ACC112 (cell line): ENCODE measurements at regions not wholly inside any gene's neighbourhood (a gene's known extent, or its start where the extent isn't known, plus 50 kb on each side); places are given as distances from the start of the nearest gene placed in this dataset.

ENCODE experiments used
- H2AFZ ChIP-seq: fragments of 200-600 bp; sonication (generic); one replicate; pipeline ENCODE4 v1.6.0; 2017; ENCODE audit warnings: antibody characterized with exemption, low read length; ENCODE audit not compliant: unreplicated experiment
- H3K27ac ChIP-seq: fragments of 200-600 bp; sonication (generic); 2 replicates; pipeline ENCODE4 v1.5.1; 2014; ENCODE audit warnings: low read depth, mild to moderate bottlenecking, antibody characterized with exemption, low read length, moderate library complexity
- H3K27me3 ChIP-seq: fragments of 200-600 bp; sonication (generic); 2 replicates; pipeline ENCODE4 v1.6.1; 2014; ENCODE audit warnings: mild to moderate bottlenecking, antibody characterized with exemption, low read length, moderate library complexity, mixed read lengths; ENCODE audit not compliant: insufficient read depth
- H3K36me3 ChIP-seq: fragments of 200-600 bp; sonication (generic); 2 replicates; pipeline ENCODE4 v1.6.1; 2016; ENCODE audit warnings: mild to moderate bottlenecking, antibody characterized with exemption, low read length, moderate library complexity, mixed read lengths; ENCODE audit not compliant: insufficient read depth
- H3K4me1 ChIP-seq: fragments of 200-600 bp; sonication (generic); one replicate; pipeline ENCODE4 v1.6.1; 2016; ENCODE audit warnings: low read length, mixed read lengths; ENCODE audit not compliant: insufficient read depth, unreplicated experiment, control insufficient read depth
- H3K4me3 ChIP-seq: fragments of 200-600 bp; sonication (generic); 2 replicates; pipeline ENCODE4 v1.5.1; 2014; ENCODE audit warnings: mild to moderate bottlenecking, low read depth, low read length
- H3K79me2 ChIP-seq: fragments of 200-600 bp; sonication (generic); one replicate; pipeline ENCODE4 v1.6.0; 2016; ENCODE audit warnings: low read length; ENCODE audit not compliant: control insufficient read depth, unreplicated experiment, insufficient read depth

DNA sequence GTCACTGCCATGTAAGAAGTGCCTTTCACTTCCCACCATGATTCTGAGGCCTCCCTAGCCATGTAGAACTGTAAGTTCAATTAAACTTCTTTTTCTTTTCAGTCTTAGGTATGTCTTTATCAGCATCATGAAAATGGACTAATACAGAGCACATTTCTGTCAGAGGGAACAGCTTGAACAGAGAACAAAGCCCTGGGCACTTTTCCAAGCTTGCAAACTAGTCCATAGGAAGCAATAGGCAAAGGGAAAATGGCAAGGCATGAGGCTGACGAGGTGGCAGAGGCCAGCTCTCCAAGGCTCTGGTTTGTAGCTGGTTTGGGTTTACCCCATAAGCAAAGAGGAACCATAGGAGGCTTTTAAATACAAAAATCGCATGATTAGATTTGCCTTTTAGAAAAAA lies 185.1 kb upstream of the HDDC2 start:
- H3K4me3 ChIP-seq: no peak overlapping the region
- peaks cover 10% of the 10 kb centered on the region; the same call in 1 of the 2 replicates for H3K27me3 ChIP-seq

DNA sequence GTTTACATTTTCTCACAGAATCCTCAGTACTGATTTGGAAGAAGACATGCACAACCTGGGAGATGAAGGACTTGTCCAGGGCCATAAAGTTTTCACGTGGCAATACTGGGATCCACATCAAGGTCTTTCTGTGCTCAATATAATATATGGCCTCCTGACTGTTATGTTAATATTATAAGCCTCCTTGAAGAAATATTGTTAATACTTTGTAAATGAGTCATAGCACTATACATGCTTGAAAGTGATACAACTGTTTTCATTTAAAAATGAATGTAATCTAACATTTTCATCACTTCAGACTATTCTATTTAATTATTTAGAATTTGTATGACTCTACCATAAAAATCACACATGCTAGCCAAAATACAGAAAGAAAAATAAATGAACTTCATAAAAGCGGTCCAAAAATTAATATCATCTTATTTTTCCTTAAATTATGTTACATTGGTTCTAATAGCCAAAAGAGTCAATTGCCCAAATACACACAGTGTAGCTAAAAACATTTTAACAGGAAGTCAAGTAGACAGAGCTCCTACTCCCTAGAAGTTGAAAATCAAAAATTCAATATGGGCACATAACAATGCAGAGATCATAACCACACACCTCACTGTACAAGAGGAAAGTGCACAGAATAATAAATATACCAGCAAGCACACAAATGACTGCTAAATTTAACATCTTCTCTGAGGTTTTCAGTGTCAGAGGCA lies 188.0 kb upstream of the HDDC2 start:
- no peaks in the 10 kb centered on the region for H3K27me3 ChIP-seq
- H3K36me3 ChIP-seq: no peaks in the 10 kb centered on the region
- H3K27ac ChIP-seq: no peak overlapping the region
- H3K4me1 ChIP-seq: peaks cover 5% of the 10 kb centered on the region
- no peaks in the 10 kb centered on the region for H3K79me2 ChIP-seq
- H2AFZ ChIP-seq: no peak overlapping the region
- no peak overlapping the region for H3K4me3 ChIP-seq

More for the DNA sequence above, 185.1 kb upstream of the HDDC2 start:
- Histone ChIP-seq H3K79me2 (no peaks in the 10 kb centered on the region), H3K27ac (no peak overlapping the region), H3K4me1 (peaks cover 5% of the 10 kb centered on the region), H2AFZ (no peak overlapping the region), H3K36me3 (no peaks in the 10 kb centered on the region)

DNA sequence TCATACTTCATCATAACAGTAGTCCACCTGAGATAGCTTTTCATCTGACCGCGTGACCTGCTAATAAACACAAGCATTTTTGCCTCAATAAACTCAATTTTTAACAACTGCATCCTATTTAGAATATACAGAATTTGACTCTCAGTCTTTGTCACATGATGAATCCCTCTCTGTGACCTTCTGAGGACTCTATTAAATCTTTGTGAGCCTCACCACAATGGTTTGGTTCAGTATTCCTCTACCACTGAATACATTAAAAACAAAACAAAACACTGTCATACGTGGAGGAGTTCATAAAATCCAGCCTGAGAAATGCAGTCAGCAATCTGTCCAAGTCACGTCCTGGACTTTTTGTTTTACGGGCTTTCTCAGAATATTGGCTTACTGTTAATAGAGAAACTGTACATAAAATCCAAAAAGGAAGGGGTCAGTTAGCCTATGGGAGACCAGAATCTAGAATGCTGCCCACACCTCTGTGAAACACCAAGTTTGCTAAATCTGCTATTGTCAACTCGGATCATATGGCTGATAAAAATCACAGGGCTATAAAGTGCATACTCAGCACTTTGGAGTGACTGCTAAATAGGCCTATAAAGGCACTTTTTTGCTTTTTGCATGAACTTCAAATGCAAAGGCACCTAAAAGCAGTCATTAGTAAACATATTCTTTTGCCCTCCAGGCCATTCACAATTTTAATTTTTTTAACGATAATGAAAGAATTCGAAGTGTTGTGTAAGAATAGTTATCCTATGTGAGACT lies 190.3 kb upstream of the HDDC2 start:
- H3K4me1 ChIP-seq: peaks cover 5% of the 10 kb centered on the region
- no peaks in the 10 kb centered on the region for H3K79me2 ChIP-seq

DNA sequence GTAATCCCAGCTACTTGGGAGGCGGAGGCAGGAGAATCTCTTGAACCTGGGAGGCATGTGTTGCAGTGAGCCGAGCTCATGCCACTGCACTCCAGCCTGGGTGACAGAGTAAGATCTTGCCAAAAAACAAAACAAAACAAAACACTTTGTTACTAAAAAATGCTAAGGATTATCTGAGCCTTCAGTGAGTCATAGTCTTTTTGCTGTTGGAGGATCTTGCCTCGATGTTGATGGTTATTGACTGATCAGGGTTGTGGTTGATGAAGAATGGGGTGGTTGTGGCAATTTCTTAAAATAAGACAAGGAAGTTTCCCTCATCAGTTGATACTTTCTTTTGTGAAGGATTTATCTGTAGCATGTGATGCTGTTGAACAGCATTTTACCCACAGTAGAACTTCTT lies 196.8 kb upstream of the HDDC2 start:
- H3K27ac ChIP-seq: no peak overlapping the region
- no peaks in the 10 kb centered on the region for H3K4me1 ChIP-seq
- peaks cover 19% of the 10 kb centered on the region; the same call in 1 of the 2 replicates for H3K27me3 ChIP-seq
- no peaks in the 10 kb centered on the region for H3K79me2 ChIP-seq
- H3K36me3 ChIP-seq: no peaks in the 10 kb centered on the region
- H2AFZ ChIP-seq: no peak overlapping the region
- H3K4me3 ChIP-seq: no peak overlapping the region

More for the DNA sequence above, 190.3 kb upstream of the HDDC2 start:
- H3K27me3 ChIP-seq: no peaks in the 10 kb centered on the region
- no peak overlapping the region for H3K4me3 ChIP-seq
- H3K27ac ChIP-seq: no peak overlapping the region
- no peak overlapping the region for H2AFZ ChIP-seq
- no peaks in the 10 kb centered on the region for H3K36me3 ChIP-seq

DNA sequence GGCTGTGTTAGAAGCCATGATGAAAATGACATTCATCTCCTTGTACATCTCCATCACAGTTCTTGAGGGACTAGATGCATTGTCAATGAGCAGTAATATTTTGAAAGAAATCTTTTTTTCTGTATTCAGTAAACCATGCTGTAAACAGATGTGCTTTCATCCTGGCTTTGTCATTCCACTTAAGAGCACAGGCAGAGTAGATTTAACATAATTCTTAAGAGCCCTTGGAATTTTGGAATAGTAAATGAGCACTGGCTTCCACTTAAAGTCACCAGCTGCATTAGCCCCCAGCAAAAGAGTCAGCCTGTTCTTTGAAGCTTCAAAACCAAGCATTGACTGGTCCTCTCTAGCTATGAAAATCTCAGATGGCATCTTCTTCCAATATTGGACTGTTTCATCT lies 197.8 kb upstream of the HDDC2 start:
- no peaks in the 10 kb centered on the region for H3K79me2 ChIP-seq
- no peak overlapping the region for H2AFZ ChIP-seq
- H3K4me1 ChIP-seq: no peaks in the 10 kb centered on the region
- H3K27me3 ChIP-seq: peaks cover 26% of the 10 kb centered on the region; the same call in 1 of the 2 replicates
- H3K27ac ChIP-seq: no peak overlapping the region
- H3K36me3 ChIP-seq: no peaks in the 10 kb centered on the region
- H3K4me3 ChIP-seq: no peak overlapping the region

DNA sequence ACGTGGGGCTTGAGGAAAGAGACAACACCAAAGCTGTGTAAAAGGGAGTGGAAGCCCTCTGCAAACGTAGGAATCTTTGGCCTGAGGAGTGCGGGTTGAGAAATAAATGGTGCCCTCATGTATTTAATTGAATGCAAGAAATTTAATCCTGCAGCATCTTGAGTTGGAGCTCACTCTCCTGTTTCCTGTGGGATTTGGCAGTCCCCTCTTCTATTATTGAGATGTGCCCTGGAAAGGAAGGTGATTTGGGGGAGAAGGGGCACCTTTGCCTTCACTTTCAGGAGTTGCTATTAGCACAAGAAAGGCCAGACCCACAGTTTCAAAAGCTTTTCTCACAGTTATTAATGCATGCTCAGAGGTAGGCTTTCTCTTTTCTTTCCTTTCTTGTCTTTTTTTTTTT lies 201.4 kb upstream of the HDDC2 start:
- Histone ChIP-seq H3K4me3 (no peak overlapping the region), H2AFZ (no peak overlapping the region), H3K4me1 (no peaks in the 10 kb centered on the region), H3K36me3 (no peaks in the 10 kb centered on the region), H3K79me2 (no peaks in the 10 kb centered on the region), H3K27ac (no peak overlapping the region), H3K27me3 (peaks cover 28% of the 10 kb centered on the region; the same call in 1 of the 2 replicates)

DNA sequence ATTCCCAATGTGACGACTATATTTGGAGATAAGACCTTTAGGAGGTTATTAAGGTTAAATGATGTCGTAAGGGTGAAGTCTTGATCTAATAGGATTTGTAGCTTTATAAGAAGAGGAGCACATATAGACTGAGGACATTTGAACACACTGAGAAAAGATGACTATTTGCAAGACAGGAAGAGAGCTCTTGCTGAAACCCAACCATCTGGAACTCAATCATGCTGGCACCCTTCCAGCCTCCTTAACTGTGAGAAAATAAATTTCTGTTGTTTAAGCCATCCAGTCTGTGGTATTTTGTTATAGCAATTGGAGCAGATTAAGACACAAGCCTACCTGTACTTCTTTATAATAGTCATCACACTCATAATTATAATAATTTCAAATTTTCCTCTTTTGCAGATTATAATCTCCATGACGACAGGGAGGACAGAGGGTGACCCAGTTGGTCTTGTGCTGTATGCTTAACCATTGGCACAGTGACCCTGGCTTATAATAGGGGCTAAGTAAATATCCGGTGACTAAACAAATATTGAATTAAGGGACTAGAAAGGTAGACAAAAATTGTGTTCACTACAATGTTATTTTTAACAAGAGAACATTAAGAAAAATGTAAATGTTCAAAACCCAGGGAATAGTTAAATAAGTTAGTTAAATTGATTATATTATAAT lies 206.4 kb upstream of the HDDC2 start:
- Histone ChIP-seq H3K4me1 (peaks cover 4% of the 10 kb centered on the region), H3K4me3 (no peak overlapping the region), H3K27ac (no peak overlapping the region), H3K27me3 (peaks cover 20% of the 10 kb centered on the region; the same call in 1 of the 2 replicates), H3K36me3 (no peaks in the 10 kb centered on the region), H2AFZ (no peak overlapping the region), H3K79me2 (no peaks in the 10 kb centered on the region)

DNA sequence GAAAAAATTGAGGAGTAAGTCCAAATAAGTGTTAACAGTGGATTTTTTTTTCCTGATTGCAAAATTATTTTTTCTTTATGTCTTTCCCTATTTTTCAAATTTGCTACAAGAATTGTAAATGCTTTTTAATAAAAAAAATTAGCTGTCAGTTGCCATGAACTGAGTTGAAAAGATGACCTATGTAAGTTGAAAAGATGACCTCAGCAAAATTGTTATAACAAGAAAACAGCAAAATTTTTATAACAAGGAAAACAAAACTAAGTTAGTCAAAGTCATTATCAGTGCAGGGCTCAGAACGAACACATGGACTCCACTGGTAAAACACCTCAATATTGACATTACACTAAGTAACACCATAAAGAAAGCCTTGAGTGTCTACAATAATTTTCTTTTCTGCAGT lies 207.0 kb upstream of the HDDC2 start:
- Histone ChIP-seq H3K4me3 (no peak overlapping the region), H3K79me2 (no peaks in the 10 kb centered on the region), H3K4me1 (peaks cover 4% of the 10 kb centered on the region), H3K36me3 (no peaks in the 10 kb centered on the region), H3K27ac (no peak overlapping the region), H2AFZ (no peak overlapping the region), H3K27me3 (peaks cover 20% of the 10 kb centered on the region; the same call in 1 of the 2 replicates)

DNA sequence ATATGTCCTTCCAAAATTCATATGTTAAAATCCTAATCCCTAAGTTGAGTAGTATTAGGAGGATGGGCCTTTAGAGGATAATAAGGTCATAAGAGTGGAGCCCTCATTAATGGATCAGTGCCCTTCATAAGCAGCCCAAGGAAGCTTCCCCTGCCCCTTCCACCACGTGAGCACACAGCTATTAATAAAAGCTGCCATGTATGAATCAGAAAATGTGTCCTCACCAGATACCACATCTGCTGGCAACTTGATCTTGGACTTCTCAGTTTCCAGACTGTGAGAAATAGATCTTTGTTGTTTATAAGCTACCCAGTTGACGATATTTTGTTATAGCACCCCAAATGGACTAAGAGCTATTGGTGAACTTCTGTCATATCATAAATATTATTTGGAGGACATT lies 207.7 kb upstream of the HDDC2 start:
- Histone ChIP-seq H3K4me3 (no peak overlapping the region), H3K4me1 (peaks cover 4% of the 10 kb centered on the region), H3K27me3 (peaks cover 13% of the 10 kb centered on the region; the same call in 1 of the 2 replicates), H3K36me3 (no peaks in the 10 kb centered on the region), H2AFZ (no peak overlapping the region), H3K79me2 (no peaks in the 10 kb centered on the region), H3K27ac (no peak overlapping the region)

DNA sequence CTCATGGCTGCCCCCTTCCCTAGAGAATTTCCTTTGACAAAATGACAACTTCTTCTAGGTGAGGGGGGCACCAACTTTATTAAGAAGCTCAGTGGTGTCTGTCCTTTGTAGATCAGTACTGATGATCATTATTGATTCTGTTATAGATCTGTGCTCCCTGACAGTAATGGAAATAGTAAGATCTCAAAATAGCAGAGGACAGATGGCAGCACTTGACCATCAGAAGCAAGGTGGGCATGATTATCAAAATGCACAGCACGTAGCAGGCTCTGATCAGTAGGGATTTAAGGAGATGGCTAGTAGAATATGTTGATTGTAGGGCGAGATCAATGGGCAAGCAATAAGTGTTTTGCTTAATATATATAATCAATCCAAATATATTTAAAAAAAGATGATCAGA lies 208.6 kb upstream of the HDDC2 start:
- H3K4me1 ChIP-seq: peaks cover 4% of the 10 kb centered on the region
- peaks cover 10% of the 10 kb centered on the region; the same call in 1 of the 2 replicates for H3K27me3 ChIP-seq
- H3K27ac ChIP-seq: no peak overlapping the region
- no peak overlapping the region for H3K4me3 ChIP-seq
- no peak overlapping the region for H2AFZ ChIP-seq
- H3K79me2 ChIP-seq: no peaks in the 10 kb centered on the region
- H3K36me3 ChIP-seq: no peaks in the 10 kb centered on the region
